MCF 10A (cell line): ENCODE measurements at regions not wholly inside any gene's neighbourhood (a gene's known extent, or its start where the extent isn't known, plus 50 kb on each side); places are given as distances from the start of the nearest gene placed in this dataset.

ENCODE experiments used
- BruUV-seq: library from RNA; stranded (reverse); fragments of 400-500 nt; replicated peaks from 2 replicates; lab custom pipeline; 2021; lab: Mats Ljungman, UMichigan
- CTCF ChIA-PET: fragments of 300-600 bp; sonication (Branson Sonifier 250); formaldehyde crosslinking; extraction: SDS; loops from one replicate; lab custom pipeline; 2021; ENCODE audit warnings: antibody characterized with exemption, inconsistent platforms; lab: Yijun Ruan, JAX
- POLR2A ChIA-PET: fragments of 300-600, 350-650 bp; sonication (Branson Sonifier 250); formaldehyde crosslinking; extraction: SDS; loops from one replicate; lab custom pipeline; 2020; ENCODE audit warnings: antibody characterized with exemption, inconsistent platforms; lab: Yijun Ruan, JAX
- DNase-seq: peaks from one replicate; pipeline ENCODE4 v3.0.0-alpha.2; 2018; ENCODE audit not compliant: unreplicated experiment
- H3K27ac Mint-ChIP-seq: one replicate; pipeline ENCODE4 v1.8.0; 2022; ENCODE audit warnings: mild to moderate bottlenecking, low read depth, mixed read lengths; ENCODE audit not compliant: unreplicated experiment
- H3K27me3 Mint-ChIP-seq: one replicate; pipeline ENCODE4 v1.8.0; 2022; ENCODE audit warnings: mixed read lengths; ENCODE audit not compliant: insufficient read depth, unreplicated experiment
- H3K36me3 Mint-ChIP-seq: one replicate; pipeline ENCODE4 v1.8.0; 2022; ENCODE audit warnings: mild to moderate bottlenecking, moderate library complexity, mixed read lengths; ENCODE audit not compliant: insufficient read depth, unreplicated experiment
- H3K4me1 Mint-ChIP-seq: one replicate; pipeline ENCODE4 v1.8.0; 2022; ENCODE audit warnings: mixed read lengths; ENCODE audit not compliant: insufficient read depth, unreplicated experiment
- H3K4me3 Mint-ChIP-seq: one replicate; pipeline ENCODE4 v1.8.0; 2022; ENCODE audit warnings: mild to moderate bottlenecking, moderate library complexity, mixed read lengths; ENCODE audit not compliant: unreplicated experiment
- H3K9me3 Mint-ChIP-seq: one replicate; pipeline ENCODE4 v1.8.0; 2022; ENCODE audit warnings: mixed read lengths; ENCODE audit not compliant: unreplicated experiment
- intact Hi-C: fragments of 100-400 bp; cut with micrococcal nuclease; formaldehyde crosslinking; loops from 2 replicates; pipeline ENCODE4 v1.14.1; 2022
- TF ChIP-seq, protein P1 (sequence below): fragments of 200-600 bp; IDR thresholded peaks from one replicate; pipeline ENCODE4 v1.8.0; 2022; ENCODE audit warnings: antibody characterized with exemption, mild to moderate bottlenecking; ENCODE audit not compliant: unreplicated experiment

GRCh38 chr20:55626716-55627115, 378.6 kb downstream of the CBLN4 start:
- DNase-seq, result no peak
- no TSS peak for BruUV-seq
- TF ChIP-seq, protein P1, sequence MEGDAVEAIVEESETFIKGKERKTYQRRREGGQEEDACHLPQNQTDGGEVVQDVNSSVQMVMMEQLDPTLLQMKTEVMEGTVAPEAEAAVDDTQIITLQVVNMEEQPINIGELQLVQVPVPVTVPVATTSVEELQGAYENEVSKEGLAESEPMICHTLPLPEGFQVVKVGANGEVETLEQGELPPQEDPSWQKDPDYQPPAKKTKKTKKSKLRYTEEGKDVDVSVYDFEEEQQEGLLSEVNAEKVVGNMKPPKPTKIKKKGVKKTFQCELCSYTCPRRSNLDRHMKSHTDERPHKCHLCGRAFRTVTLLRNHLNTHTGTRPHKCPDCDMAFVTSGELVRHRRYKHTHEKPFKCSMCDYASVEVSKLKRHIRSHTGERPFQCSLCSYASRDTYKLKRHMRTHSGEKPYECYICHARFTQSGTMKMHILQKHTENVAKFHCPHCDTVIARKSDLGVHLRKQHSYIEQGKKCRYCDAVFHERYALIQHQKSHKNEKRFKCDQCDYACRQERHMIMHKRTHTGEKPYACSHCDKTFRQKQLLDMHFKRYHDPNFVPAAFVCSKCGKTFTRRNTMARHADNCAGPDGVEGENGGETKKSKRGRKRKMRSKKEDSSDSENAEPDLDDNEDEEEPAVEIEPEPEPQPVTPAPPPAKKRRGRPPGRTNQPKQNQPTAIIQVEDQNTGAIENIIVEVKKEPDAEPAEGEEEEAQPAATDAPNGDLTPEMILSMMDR, result no peak
- ChIA-PET CTCF (interaction anchor here (0.5 kb wide), 1 partner anchor 216 kb away, joined by 3 read pairs; no protein-coding TSS in a partner anchor), POLR2A (no interaction called here)
- no peaks in the 10 kb centered on the region for H3K9me3 Mint-ChIP-seq
- no peaks in the 10 kb centered on the region for H3K36me3 Mint-ChIP-seq
- H3K4me3 Mint-ChIP-seq, result no peak overlapping the region
- no peaks in the 10 kb centered on the region for H3K4me1 Mint-ChIP-seq
- H3K27ac Mint-ChIP-seq, result no peak overlapping the region
- no peaks in the 10 kb centered on the region for H3K27me3 Mint-ChIP-seq
- intact Hi-C loops, result no loop called here

GRCh38 chr20:55616367-55616766, 389.0 kb downstream of the CBLN4 start:
- H3K4me1 Mint-ChIP-seq, result no peaks in the 10 kb centered on the region
- intact Hi-C loops, result no loop called here
- no peaks in the 10 kb centered on the region for H3K27me3 Mint-ChIP-seq
- H3K4me3 Mint-ChIP-seq, result no peak overlapping the region
- no peak overlapping the region for H3K27ac Mint-ChIP-seq
- CTCF ChIA-PET, result no interaction called here
- peaks cover 16% of the 10 kb centered on the region for H3K9me3 Mint-ChIP-seq
- DNase-seq, result no peak
- POLR2A ChIA-PET, result no interaction called here
- H3K36me3 Mint-ChIP-seq, result no peaks in the 10 kb centered on the region
- TF ChIP-seq, protein P1, result no peak
- no TSS peak for BruUV-seq

- POLR2A ChIA-PET, result no interaction called here
- no peaks in the 10 kb centered on the region for H3K4me1 Mint-ChIP-seq
- H3K9me3 Mint-ChIP-seq, result peaks cover 18% of the 10 kb centered on the region
- H3K36me3 Mint-ChIP-seq, result no peaks in the 10 kb centered on the region
- CTCF ChIA-PET, result no interaction called here
- intact Hi-C loops, result no loop called here
- no peak overlapping the region for H3K4me3 Mint-ChIP-seq
- BruUV-seq, result no TSS peak
- TF ChIP-seq, protein P1, result no peak
- H3K27ac Mint-ChIP-seq, result no peak overlapping the region
- no peak for DNase-seq
- no peaks in the 10 kb centered on the region for H3K27me3 Mint-ChIP-seq
These were observed 389.5 kb downstream of the CBLN4 start for GRCh38 chr20:55615818-55616217.

GRCh38 chr20:55614220-55614757, 391.0 kb downstream of the CBLN4 start:
- no peak overlapping the region for H3K27ac Mint-ChIP-seq
- H3K36me3 Mint-ChIP-seq, result no peaks in the 10 kb centered on the region
- TF ChIP-seq, protein P1, result no peak
- BruUV-seq, result no TSS peak
- no peak for DNase-seq
- ChIA-PET CTCF (no interaction called here), POLR2A (no interaction called here)
- no peaks in the 10 kb centered on the region for H3K27me3 Mint-ChIP-seq
- intact Hi-C loops, result no loop called here
- H3K4me1 Mint-ChIP-seq, result no peaks in the 10 kb centered on the region
- peaks cover 11% of the 10 kb centered on the region for H3K9me3 Mint-ChIP-seq
- no peak overlapping the region for H3K4me3 Mint-ChIP-seq
